ENCODE measurements at regions not wholly inside any gene's neighbourhood (a gene's known extent, or its start where the extent isn't known, plus 50 kb on each side); places are given as distances from the start of the nearest gene placed in this dataset.

GRCh38 chr4:44086753-44087152 is 361.9 kb downstream of the KCTD8 start:
- Mint-ChIP-seq H3K27ac (no peak overlapping the region), H3K9me3 (no peaks in the 10 kb centered on the region), H3K27me3 (ENCODE audit: low read depth) (no peaks in the 10 kb centered on the region), H3K36me3 (ENCODE audit: low read depth) (no peaks in the 10 kb centered on the region), H3K4me3 (no peak overlapping the region), H3K4me1 (ENCODE audit: low read depth) (no peaks in the 10 kb centered on the region)
- intact Hi-C loops (cut with micrococcal nuclease), result no loop called here
- DNase-seq, result no peak
- CTCF ChIA-PET, result no interaction called here

GRCh38 chr4:44093390-44093789 is 355.2 kb downstream of the KCTD8 start:
- CTCF ChIA-PET, result no interaction called here
- Mint-ChIP-seq H3K4me1 (ENCODE audit: low read depth) (no peaks in the 10 kb centered on the region), H3K9me3 (no peaks in the 10 kb centered on the region), H3K27ac (no peak overlapping the region), H3K27me3 (ENCODE audit: low read depth) (no peaks in the 10 kb centered on the region), H3K4me3 (no peak overlapping the region), H3K36me3 (ENCODE audit: low read depth) (no peaks in the 10 kb centered on the region)
- no peak for DNase-seq
- intact Hi-C loops (cut with micrococcal nuclease), result no loop called here

- intact Hi-C loops (cut with micrococcal nuclease), result no loop called here
- CTCF ChIA-PET, result no interaction called here
- H3K4me3 Mint-ChIP-seq, result no peak overlapping the region
Measured at GRCh38 chr4:44098973-44099372, 349.6 kb downstream of the KCTD8 start.

GRCh38 chr4:44100456-44100855 is 348.2 kb downstream of the KCTD8 start:
- H3K27me3 Mint-ChIP-seq (ENCODE audit: low read depth), result no peaks in the 10 kb centered on the region

More at GRCh38 chr4:44098973-44099372, 349.6 kb downstream of the KCTD8 start:
- DNase-seq, result no peak
- Mint-ChIP-seq H3K36me3 (ENCODE audit: low read depth) (no peaks in the 10 kb centered on the region), H3K9me3 (peaks cover 7% of the 10 kb centered on the region), H3K4me1 (ENCODE audit: low read depth) (no peaks in the 10 kb centered on the region), H3K27ac (no peak overlapping the region), H3K27me3 (ENCODE audit: low read depth) (no peaks in the 10 kb centered on the region)

GRCh38 chr4:44118971-44119680 is 329.5 kb downstream of the KCTD8 start:
- Mint-ChIP-seq H3K27me3 (ENCODE audit: low read depth) (no peaks in the 10 kb centered on the region), H3K4me3 (no peak overlapping the region), H3K4me1 (ENCODE audit: low read depth) (no peaks in the 10 kb centered on the region), H3K36me3 (ENCODE audit: low read depth) (no peaks in the 10 kb centered on the region), H3K27ac (no peak overlapping the region), H3K9me3 (peaks cover 6% of the 10 kb centered on the region)
- CTCF ChIA-PET, result interaction anchor here (0.7 kb wide), 1 partner anchor 188 kb away, joined by 3 read pairs; no protein-coding TSS in a partner anchor
- intact Hi-C loops (cut with micrococcal nuclease), result no loop called here
- no peak for DNase-seq

More at GRCh38 chr4:44100456-44100855, 348.2 kb downstream of the KCTD8 start:
- no peak overlapping the region for H3K4me3 Mint-ChIP-seq
- CTCF ChIA-PET, result no interaction called here
- H3K27ac Mint-ChIP-seq, result no peak overlapping the region
- DNase-seq, result no peak
- H3K9me3 Mint-ChIP-seq, result peaks cover 11% of the 10 kb centered on the region
- H3K4me1 Mint-ChIP-seq (ENCODE audit: low read depth), result no peaks in the 10 kb centered on the region
- no peaks in the 10 kb centered on the region for H3K36me3 Mint-ChIP-seq (ENCODE audit: low read depth)
- intact Hi-C loops (cut with micrococcal nuclease), result no loop called here

DNA sequence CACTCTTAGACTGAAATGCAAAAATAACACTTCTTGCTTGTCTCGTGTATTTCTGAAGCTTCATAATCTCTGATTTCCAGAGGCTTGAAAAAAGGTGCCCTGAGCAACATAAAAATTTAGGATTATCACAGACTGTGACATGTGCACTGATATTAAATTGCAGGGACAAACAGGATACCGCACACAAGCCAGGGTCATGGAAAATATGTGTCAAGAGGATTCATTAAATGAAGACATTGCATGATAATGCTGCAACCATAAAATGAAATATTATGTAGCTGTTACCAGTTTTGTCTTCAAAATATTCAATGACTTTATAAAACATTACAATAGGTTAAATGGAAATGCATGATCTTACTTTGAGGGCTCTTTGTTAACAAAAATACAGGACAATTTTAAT is 328.0 kb downstream of the KCTD8 start:
- H3K9me3 Mint-ChIP-seq, result peaks cover 6% of the 10 kb centered on the region
- no peaks in the 10 kb centered on the region for H3K4me1 Mint-ChIP-seq (ENCODE audit: low read depth)
- no peak overlapping the region for H3K27ac Mint-ChIP-seq
- no peaks in the 10 kb centered on the region for H3K36me3 Mint-ChIP-seq (ENCODE audit: low read depth)
- no peaks in the 10 kb centered on the region for H3K27me3 Mint-ChIP-seq (ENCODE audit: low read depth)
- intact Hi-C loops (cut with micrococcal nuclease), result no loop called here
- DNase-seq, result no peak
- H3K4me3 Mint-ChIP-seq, result no peak overlapping the region
- CTCF ChIA-PET, result no interaction called here

DNA sequence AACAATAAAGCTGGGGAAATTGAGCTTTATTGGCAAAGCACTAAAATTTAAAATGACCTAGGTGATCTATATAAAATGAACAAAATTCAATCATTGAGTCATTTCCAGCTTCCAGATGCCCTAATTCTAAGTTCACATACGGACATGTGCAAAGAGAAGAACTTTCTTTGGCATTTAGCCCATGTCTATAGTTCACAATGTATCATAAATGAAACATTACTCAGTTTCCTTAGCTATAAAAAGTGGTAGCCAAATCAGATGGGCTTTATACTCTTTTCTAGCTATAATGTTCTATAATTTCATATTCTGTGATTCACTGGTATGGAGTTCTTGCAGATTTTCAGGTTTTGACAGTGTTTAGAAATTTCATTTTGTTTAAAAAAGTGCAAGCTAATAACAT is 327.4 kb downstream of the KCTD8 start:
- CTCF ChIA-PET, result no interaction called here
- no peak for DNase-seq
- no peaks in the 10 kb centered on the region for H3K27me3 Mint-ChIP-seq (ENCODE audit: low read depth)

More for the DNA sequence above, 327.4 kb downstream of the KCTD8 start:
- H3K36me3 Mint-ChIP-seq (ENCODE audit: low read depth), result no peaks in the 10 kb centered on the region
- H3K9me3 Mint-ChIP-seq, result peaks cover 6% of the 10 kb centered on the region
- no peak overlapping the region for H3K27ac Mint-ChIP-seq
- H3K4me1 Mint-ChIP-seq (ENCODE audit: low read depth), result no peaks in the 10 kb centered on the region
- H3K4me3 Mint-ChIP-seq, result no peak overlapping the region
- intact Hi-C loops (cut with micrococcal nuclease), result no loop called here
